OCI-LY7 (cell line): ENCODE measurements at regions not wholly inside any gene's neighbourhood (a gene's known extent, or its start where the extent isn't known, plus 50 kb on each side); places are given as distances from the start of the nearest gene placed in this dataset.

Experiments
- BruUV-seq: library from RNA; stranded (reverse); fragments of 400-500 nt; replicated peaks from 2 replicates; lab custom pipeline; 2021; lab: Mats Ljungman, UMichigan
- CTCF ChIA-PET: fragments of 300-600 bp; sonication (Branson Sonifier 250); formaldehyde crosslinking; loops from one replicate; lab custom pipeline; 2022; ENCODE audit warnings: antibody characterized with exemption; ENCODE audit not compliant: unreplicated experiment; lab: Charles Lee
- POLR2A ChIA-PET: fragments of 300-600 bp; sonication (Branson Sonifier 250); formaldehyde crosslinking; loops from one replicate; lab custom pipeline; 2022; ENCODE audit warnings: antibody characterized with exemption; lab: Charles Lee
- DNase-seq: peaks from one replicate; pipeline ENCODE4 v3.0.0-alpha.2; 2015; ENCODE audit warnings: low spot score
- H2AFZ ChIP-seq: fragments of 200-600 bp; sonication (generic), shearing (Covaris generic); 2 replicates; pipeline ENCODE4 v1.6.1; 2014; ENCODE audit warnings: mild to moderate bottlenecking, antibody characterized with exemption, low read length, moderate library complexity
- H3K27ac ChIP-seq: fragments of 200-600 bp; sonication (generic); 2 replicates; pipeline ENCODE4 v1.5.1; 2014; ENCODE audit warnings: mixed run types, low read depth, mild to moderate bottlenecking, moderate library complexity, low read length, inconsistent platforms; ENCODE audit not compliant: poor library complexity, severe bottlenecking
- H3K36me3 ChIP-seq: fragments of 200-600 bp; sonication (generic); 2 replicates; pipeline ENCODE4 v1.6.1; 2014; ENCODE audit warnings: mild to moderate bottlenecking, antibody characterized with exemption, low read length, moderate library complexity, mixed read lengths; ENCODE audit not compliant: insufficient read depth
- H3K4me1 ChIP-seq: fragments of 200-600 bp; sonication (generic); 2 replicates; pipeline ENCODE4 v1.5.1; 2014; ENCODE audit warnings: mild to moderate bottlenecking, low read length; ENCODE audit not compliant: insufficient read depth, poor library complexity, severe bottlenecking
- H3K4me2 ChIP-seq: fragments of 200-600 bp; sonication (generic); 2 replicates; pipeline ENCODE4 v1.6.1; 2014; ENCODE audit warnings: mild to moderate bottlenecking, low read length
- H3K4me3 ChIP-seq: fragments of 200-600 bp; sonication (generic); 2 replicates; pipeline ENCODE4 v1.5.1; 2014; ENCODE audit warnings: mild to moderate bottlenecking, low read depth, low read length; ENCODE audit not compliant: poor library complexity, severe bottlenecking
- H3K79me2 ChIP-seq: fragments of 200-600 bp; sonication (generic); 2 replicates; pipeline ENCODE4 v1.6.1; 2016; ENCODE audit warnings: low read depth, mild to moderate bottlenecking, low read length, moderate library complexity, mixed read lengths; ENCODE audit not compliant: insufficient read depth
- H3K9me2 ChIP-seq: fragments of 200-600 bp; sonication (generic); 2 replicates; pipeline ENCODE4 v1.6.1; 2016; ENCODE audit warnings: mild to moderate bottlenecking, low read length, mixed read lengths; ENCODE audit not compliant: insufficient read depth
- H3K9me3 ChIP-seq: fragments of 200-600 bp; sonication (generic); 2 replicates; pipeline ENCODE4 v1.6.1; 2014; ENCODE audit warnings: mild to moderate bottlenecking, mixed run types, low read length, mixed read lengths
- H4K20me1 ChIP-seq: fragments of 200-600 bp; sonication (generic); 2 replicates; pipeline ENCODE4 v1.6.1; 2014; ENCODE audit warnings: mild to moderate bottlenecking, antibody characterized with exemption, low read length, moderate library complexity, mixed read lengths; ENCODE audit not compliant: insufficient read depth
- CTCF ChIP-seq: fragments of 200-600 bp; sonication (generic); conservative IDR thresholded peaks from 2 replicates; pipeline ENCODE4 v1.5.1; 2014; ENCODE audit warnings: mild to moderate bottlenecking, antibody characterized with exemption, low read length, moderate library complexity, mixed read lengths
- EZH2phosphoT487 ChIP-seq: fragments of 200-600 bp; sonication (generic); IDR thresholded peaks from 2 replicates; pipeline ENCODE4 v1.6.1; 2018; ENCODE audit warnings: low read depth, borderline replicate concordance, mild to moderate bottlenecking, mixed run types, antibody characterized with exemption, low read length, moderate library complexity, mixed read lengths
- intact Hi-C: fragments of 100-400 bp; cut with micrococcal nuclease; formaldehyde crosslinking; loops from one replicate; pipeline ENCODE4 v1.10.0; 2022; ENCODE audit not compliant: unreplicated experiment

- Histone ChIP-seq H3K9me3 (no peaks in the 10 kb centered on the region), H4K20me1 (no peaks in the 10 kb centered on the region), H3K9me2 (no peaks in the 10 kb centered on the region), H2AFZ (no peak overlapping the region), H3K27ac (no peak overlapping the region), H3K4me3 (no peak overlapping the region), H3K4me2 (no peak overlapping the region), H3K79me2 (no peaks in the 10 kb centered on the region), H3K36me3 (no peaks in the 10 kb centered on the region), H3K4me1 (no peaks in the 10 kb centered on the region)
- no peak for DNase-seq
- TF ChIP-seq CTCF (no peak), EZH2phosphoT487 (no peak)
- POLR2A ChIA-PET = no interaction called here
- intact Hi-C loops = no loop called here
- CTCF ChIA-PET = no interaction called here
- BruUV-seq = no TSS peak
Measured at GRCh38 chr7:33807155-33807530, 98.2 kb upstream of the BMPER start.

GRCh38 chr7:33807779-33808482 is 97.4 kb upstream of the BMPER start:
- POLR2A ChIA-PET = no interaction called here
- Histone ChIP-seq H3K36me3 (no peaks in the 10 kb centered on the region), H3K27ac (no peak overlapping the region), H3K79me2 (no peaks in the 10 kb centered on the region), H3K4me3 (no peak overlapping the region), H3K9me3 (no peaks in the 10 kb centered on the region), H3K4me1 (no peaks in the 10 kb centered on the region), H4K20me1 (no peaks in the 10 kb centered on the region), H2AFZ (no peak overlapping the region), H3K4me2 (no peak overlapping the region), H3K9me2 (no peaks in the 10 kb centered on the region)
- no peak for TF ChIP-seq EZH2phosphoT487
- peak; percentile 63 for TF ChIP-seq CTCF
- CTCF ChIA-PET = no interaction called here
- no TSS peak for BruUV-seq
- intact Hi-C loops = no loop called here
- DNase-seq = peak; percentile 10

GRCh38 chr7:33809228-33809627 is 96.1 kb upstream of the BMPER start:
- DNase-seq = no peak
- no TSS peak for BruUV-seq
- no peak overlapping the region for H3K4me3 ChIP-seq
- no peaks in the 10 kb centered on the region for H3K79me2 ChIP-seq
- ChIA-PET CTCF (no interaction called here), POLR2A (no interaction called here)
- no peak overlapping the region for H3K4me2 ChIP-seq
- H2AFZ ChIP-seq = no peak overlapping the region
- no peaks in the 10 kb centered on the region for H3K36me3 ChIP-seq
- H3K27ac ChIP-seq = no peak overlapping the region
- H3K4me1 ChIP-seq = no peaks in the 10 kb centered on the region
- H3K9me3 ChIP-seq = no peaks in the 10 kb centered on the region
- intact Hi-C loops = no loop called here
- TF ChIP-seq CTCF (no peak), EZH2phosphoT487 (no peak)
- no peaks in the 10 kb centered on the region for H3K9me2 ChIP-seq
- H4K20me1 ChIP-seq = no peaks in the 10 kb centered on the region
